AG10803 (cell line): ENCODE measurements at regions not wholly inside any gene's neighbourhood (a gene's known extent, or its start where the extent isn't known, plus 50 kb on each side); places are given as distances from the start of the nearest gene placed in this dataset.
"Not testable (repeated sequence)": the region's sequence is repeated elsewhere in the genome, so short reads cannot be mapped to it uniquely, and the experiment has no call there.

Source experiments
- DNase-seq: peaks from one replicate; pipeline ENCODE4 v3.0.0; 2010; ENCODE audit warnings: low read depth
- H3K4me3 ChIP-seq: 2 replicates; pipeline ENCODE4 v1.5.1; 2011; ENCODE audit warnings: mild to moderate bottlenecking, low read length, control low read depth
- CTCF ChIP-seq: conservative IDR thresholded peaks from 2 replicates; pipeline ENCODE4 v1.5.1; 2011; ENCODE audit warnings: mild to moderate bottlenecking, low read length, control low read depth, inconsistent platforms

GRCh38 chr4:27075603-27076002 is 215.0 kb downstream of the STIM2 start:
- not testable (repeated sequence) for H3K4me3 ChIP-seq, DNase-seq

- no peak overlapping the region for H3K4me3 ChIP-seq
- DNase-seq = no peak
- no peak for TF ChIP-seq CTCF
Measured at GRCh38 chr4:27078934-27079455, 218.4 kb downstream of the STIM2 start.

GRCh38 chr4:27081675-27082586 is 221.3 kb downstream of the STIM2 start:
- TF ChIP-seq CTCF = no peak
- H3K4me3 ChIP-seq = no peak overlapping the region
- no peak for DNase-seq

- no peak for DNase-seq
- no peak for TF ChIP-seq CTCF
- no peak overlapping the region for H3K4me3 ChIP-seq
Measured at GRCh38 chr4:27082776-27083175, 222.1 kb downstream of the STIM2 start.

- DNase-seq = no peak
- H3K4me3 ChIP-seq = no peak overlapping the region
- TF ChIP-seq CTCF = no peak
Measured at GRCh38 chr4:27084685-27085361, 224.2 kb downstream of the STIM2 start.

- no peak for DNase-seq
- H3K4me3 ChIP-seq = no peak overlapping the region
- TF ChIP-seq CTCF = no peak
Measured at GRCh38 chr4:27085396-27085795, 224.8 kb downstream of the STIM2 start.

- no peak for TF ChIP-seq CTCF
- DNase-seq = no peak
- H3K4me3 ChIP-seq = no peak overlapping the region
Measured at GRCh38 chr4:27087306-27088045, 226.8 kb downstream of the STIM2 start.
